Suprapubic skin (tissue), 4 donors: ENCODE measurements at regions not wholly inside any gene's neighbourhood (a gene's known extent, or its start where the extent isn't known, plus 50 kb on each side); places are given as distances from the start of the nearest gene placed in this dataset.

Source experiments
- POLR2A ChIP-seq, 2 donors: fragments of 450-650 bp; IDR thresholded peaks; one replicate each; pipeline ENCODE4 v1.6.1; 2017; ENCODE audit warnings: antibody characterized with exemption in 2 of 2, mild to moderate bottlenecking in 2 of 2, moderate library complexity in 2 of 2
- POLR2AphosphoS5 ChIP-seq, 3 donors: sonication (generic); formaldehyde crosslinking; IDR thresholded peaks; one replicate each; pipeline ENCODE4 v1.6.1; 2017; ENCODE audit warnings: antibody characterized with exemption in 3 of 3
- TF ChIP-seq, protein P1 (sequence below), 2 donors: fragments of 200-600 bp in 1 of 2; fragments of 450-650 bp in 1 of 2; sonication (generic) in 1 of 2; IDR thresholded peaks; one replicate each; pipeline ENCODE4 v1.5.1; 2016 to 2019; ENCODE audit warnings: antibody characterized with exemption in 2 of 2, mild to moderate bottlenecking in 1 of 2, moderate library complexity in 1 of 2

DNA sequence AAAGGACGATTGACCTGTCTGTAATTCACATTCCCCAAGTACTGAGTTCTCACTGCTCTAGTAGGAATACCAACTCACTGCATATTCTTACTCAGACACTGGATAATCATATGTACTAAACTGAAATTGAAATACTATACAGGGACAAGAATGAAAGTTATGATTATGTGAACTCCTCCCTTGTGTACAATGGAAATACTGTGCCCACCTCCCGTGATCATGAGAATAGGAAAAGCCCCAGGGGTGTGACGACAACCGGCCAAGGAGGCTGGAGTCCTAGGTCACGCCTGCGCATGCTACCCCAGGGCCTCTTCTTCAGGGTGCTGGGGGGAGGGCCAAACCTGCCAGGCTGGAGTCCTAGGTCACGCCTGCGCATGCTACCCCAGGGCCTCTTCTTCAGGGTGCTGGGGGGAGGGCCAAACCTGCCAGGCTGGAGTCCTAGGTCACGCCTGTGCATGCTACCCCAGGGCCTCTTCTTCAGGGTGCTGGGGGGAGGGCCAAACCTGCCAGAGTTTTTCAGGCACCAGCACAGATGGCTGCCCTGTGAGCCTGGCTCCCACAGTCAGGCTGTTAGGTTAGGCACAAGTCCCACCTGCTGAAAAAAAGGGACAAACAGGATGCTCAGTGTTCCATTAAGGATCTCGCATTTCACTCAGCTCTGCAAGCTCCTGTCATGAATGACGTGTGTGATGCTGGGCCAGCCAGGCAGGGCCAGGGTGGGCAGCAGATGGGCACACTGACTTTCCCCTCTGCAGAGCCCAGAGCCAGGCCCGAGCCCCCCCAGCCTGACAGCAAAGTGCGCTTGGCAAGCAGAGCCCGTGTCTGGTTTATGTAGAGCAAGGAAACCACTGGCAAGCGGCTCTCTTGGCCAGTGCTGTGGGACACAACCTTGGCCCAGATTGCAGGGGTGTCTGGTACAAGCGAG, 107.7 kb downstream of the FOXF2 start:
- TF ChIP-seq, protein P1, sequence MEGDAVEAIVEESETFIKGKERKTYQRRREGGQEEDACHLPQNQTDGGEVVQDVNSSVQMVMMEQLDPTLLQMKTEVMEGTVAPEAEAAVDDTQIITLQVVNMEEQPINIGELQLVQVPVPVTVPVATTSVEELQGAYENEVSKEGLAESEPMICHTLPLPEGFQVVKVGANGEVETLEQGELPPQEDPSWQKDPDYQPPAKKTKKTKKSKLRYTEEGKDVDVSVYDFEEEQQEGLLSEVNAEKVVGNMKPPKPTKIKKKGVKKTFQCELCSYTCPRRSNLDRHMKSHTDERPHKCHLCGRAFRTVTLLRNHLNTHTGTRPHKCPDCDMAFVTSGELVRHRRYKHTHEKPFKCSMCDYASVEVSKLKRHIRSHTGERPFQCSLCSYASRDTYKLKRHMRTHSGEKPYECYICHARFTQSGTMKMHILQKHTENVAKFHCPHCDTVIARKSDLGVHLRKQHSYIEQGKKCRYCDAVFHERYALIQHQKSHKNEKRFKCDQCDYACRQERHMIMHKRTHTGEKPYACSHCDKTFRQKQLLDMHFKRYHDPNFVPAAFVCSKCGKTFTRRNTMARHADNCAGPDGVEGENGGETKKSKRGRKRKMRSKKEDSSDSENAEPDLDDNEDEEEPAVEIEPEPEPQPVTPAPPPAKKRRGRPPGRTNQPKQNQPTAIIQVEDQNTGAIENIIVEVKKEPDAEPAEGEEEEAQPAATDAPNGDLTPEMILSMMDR (IDR thresholded peaks at IDR 0.05) = no peak
- no peak for TF ChIP-seq POLR2A (IDR thresholded peaks at IDR 0.05)
- TF ChIP-seq POLR2AphosphoS5 (IDR thresholded peaks at IDR 0.05) = no peak
